SH-SY5Y (cell line): ENCODE measurements at regions not wholly inside any gene's neighbourhood (a gene's known extent, or its start where the extent isn't known, plus 50 kb on each side); places are given as distances from the start of the nearest gene placed in this dataset.

Experiments
- GATA2 ChIP-seq: IDR thresholded peaks from 2 replicates; pipeline ENCODE4 v1.6.1; 2011; ENCODE audit warnings: mild to moderate bottlenecking, low read depth, low read length
- GATA3 ChIP-seq: IDR thresholded peaks from 2 replicates; pipeline ENCODE4 v1.6.1; 2011; ENCODE audit warnings: low read depth, mild to moderate bottlenecking, low read length, moderate library complexity

- TF ChIP-seq GATA2 (no peak), GATA3 (no peak)
Observed at GRCh38 chr2:67514515-67514914, 117.4 kb downstream of the ETAA1 start.
